Pancreas (tissue), 10 donors: ENCODE measurements at regions not wholly inside any gene's neighbourhood (a gene's known extent, or its start where the extent isn't known, plus 50 kb on each side); places are given as distances from the start of the nearest gene placed in this dataset.

ENCODE experiments used
- ATAC-seq, 4 donors: fragments of 200-7000 bp; cut with Tn5 transposase; one replicate each; pipeline versions ENCODE4 v1.8.0 to v1.9.1; 2020; ENCODE audit warnings: mild to moderate bottlenecking in 4 of 4, moderate library complexity in 4 of 4
- DNase-seq, 6 donors: peaks; one replicate each; pipeline ENCODE4 v3.0.0-alpha.2; 2020
- FAIRE-seq: peaks from 2 replicates; lab custom pipeline; 2012; peaks lifted over from hg19 to GRCh38; lab: Jason Lieb, UNC
- H3K27ac ChIP-seq, 4 donors: fragments of 200-600 bp; sonication (generic); 1 replicate in 3 of 4; 2 replicates in 1 of 4; pipeline versions ENCODE4 v1.5.0 to v1.8.0; 2020
- H3K27me3 ChIP-seq, 4 donors: fragments of 200-600 bp; one replicate each; pipeline ENCODE4 v1.8.0; 2021
- H3K36me3 ChIP-seq, 3 donors: fragments of 200-600 bp; sonication (generic) in 1 of 3; one replicate each; pipeline versions ENCODE4 v1.5.0 to v1.8.0; 2020 to 2021
- H3K4me1 ChIP-seq, 3 donors: fragments of 200-600 bp; one replicate each; pipeline ENCODE4 v1.8.0; 2021
- H3K4me3 ChIP-seq, 4 donors: fragments of 200-600 bp; sonication (generic) in 2 of 4; one replicate each; pipeline versions ENCODE4 v1.5.0 to v1.8.0; 2020 to 2021
- H3K9me3 ChIP-seq, 4 donors: fragments of 200-600 bp; one replicate each; pipeline ENCODE4 v1.8.0; 2021
- CTCF ChIP-seq, 4 donors: fragments of 200-600 bp; sonication (generic) in 3 of 4; IDR thresholded peaks; one replicate each; pipeline versions ENCODE4 v1.5.0 to v1.8.0; 2021; ENCODE audit warnings: antibody characterized with exemption in 4 of 4
- WGBS, 2 donors: extraction: QIAGEN DNeasy Blood & Tissue Kit; methylation state at CpG; one replicate each; pipeline ENCODE4 v1.1.7; 2013; 5-methylcytosine and 5-hydroxymethylcytosine counted together
- intact Hi-C, 3 donors: fragments of 100-400 bp; cut with DNase I; formaldehyde crosslinking; loops; one replicate each; pipeline versions ENCODE4 v1.11.1 to v1.14.2; 2022
- donor health status: healthy with polysubstance abuse.
- donor health status: DM: no; HTN: no; CAD: no; lungs with moderate emphysema.
- donor health status: DM: no; HTN: no; CAD: no.
- donor health status: control.
- donor health status: control.
- donor health status: Bipolar disorder and iron deficiency.
- donor health status: DM: yes; HTN: yes; CAD: no.
- donor health status: DM: no; HTN: no; CAD: no.
- donor health status: DM: no; HTN: no; CAD: no.
- donor health status: DM: yes; HTN: yes; CAD: no.

- no peak overlapping the region for H3K4me3 ChIP-seq
- H3K36me3 ChIP-seq: no peaks in the 10 kb centered on the region
- FAIRE-seq (no peak), ATAC-seq (no peak), DNase-seq (no peak)
- no peaks in the 10 kb centered on the region for H3K27me3 ChIP-seq
- no peaks in the 10 kb centered on the region for H3K4me1 ChIP-seq
- intact Hi-C loops: no loop called here
- TF ChIP-seq CTCF (IDR thresholded peaks at IDR 0.05): no peak
- no peak overlapping the region for H3K27ac ChIP-seq
- no peaks in the 10 kb centered on the region for H3K9me3 ChIP-seq
- 59 to 68% methylated on average over 6 of the region's 6 CpGs for WGBS, 2 donors
These were observed 238.4 kb downstream of the C1orf94 start for GRCh38 chr1:34415140-34415539.

- H3K27ac ChIP-seq: no peak overlapping the region
- H3K36me3 ChIP-seq: no peaks in the 10 kb centered on the region
- intact Hi-C loops: no loop called here
- no peak overlapping the region for H3K4me3 ChIP-seq
- TF ChIP-seq CTCF (IDR thresholded peaks at IDR 0.05): no peak
- DNase-seq (no peak), FAIRE-seq (no peak), ATAC-seq (no peak)
- no peaks in the 10 kb centered on the region for H3K4me1 ChIP-seq
- H3K27me3 ChIP-seq: no peaks in the 10 kb centered on the region
- no peaks in the 10 kb centered on the region for H3K9me3 ChIP-seq
- 69 to 82% methylated on average over 3 of the region's 3 CpGs for WGBS, 2 donors
These were observed 241.5 kb downstream of the C1orf94 start for GRCh38 chr1:34418166-34418565.

- Histone ChIP-seq H3K4me1 (no peaks in the 10 kb centered on the region), H3K9me3 (no peaks in the 10 kb centered on the region), H3K36me3 (no peaks in the 10 kb centered on the region), H3K27me3 (no peaks in the 10 kb centered on the region), H3K27ac (no peak overlapping the region), H3K4me3 (no peak overlapping the region)
- TF ChIP-seq CTCF (IDR thresholded peaks at IDR 0.05): no peak
- no peak for ATAC-seq
- no peak for DNase-seq
- no peak for FAIRE-seq
- intact Hi-C loops: no loop called here
- 66 to 75% methylated on average over 5 of the region's 5 CpGs for WGBS, 2 donors
These were observed 243.0 kb downstream of the C1orf94 start for GRCh38 chr1:34419663-34420136.

GRCh38 chr1:34425046-34425445 lies 248.3 kb downstream of the C1orf94 start:
- intact Hi-C loops: no loop called here
- WGBS, 2 donors: 68 to 78% methylated on average over 5 of the region's 5 CpGs
- FAIRE-seq: no peak

More at GRCh38 chr1:34425046-34425445, 248.3 kb downstream of the C1orf94 start:
- ATAC-seq (no peak), DNase-seq (no peak)
- H3K27ac ChIP-seq: no peak overlapping the region
- H3K27me3 ChIP-seq: no peaks in the 10 kb centered on the region
- no peaks in the 10 kb centered on the region for H3K4me1 ChIP-seq
- no peaks in the 10 kb centered on the region for H3K9me3 ChIP-seq
- H3K4me3 ChIP-seq: no peak overlapping the region
- H3K36me3 ChIP-seq: no peaks in the 10 kb centered on the region
- TF ChIP-seq CTCF (IDR thresholded peaks at IDR 0.05): no peak
